ENCODE measurements at regions not wholly inside any gene's neighbourhood (a gene's known extent, or its start where the extent isn't known, plus 50 kb on each side); places are given as distances from the start of the nearest gene placed in this dataset.

DNA sequence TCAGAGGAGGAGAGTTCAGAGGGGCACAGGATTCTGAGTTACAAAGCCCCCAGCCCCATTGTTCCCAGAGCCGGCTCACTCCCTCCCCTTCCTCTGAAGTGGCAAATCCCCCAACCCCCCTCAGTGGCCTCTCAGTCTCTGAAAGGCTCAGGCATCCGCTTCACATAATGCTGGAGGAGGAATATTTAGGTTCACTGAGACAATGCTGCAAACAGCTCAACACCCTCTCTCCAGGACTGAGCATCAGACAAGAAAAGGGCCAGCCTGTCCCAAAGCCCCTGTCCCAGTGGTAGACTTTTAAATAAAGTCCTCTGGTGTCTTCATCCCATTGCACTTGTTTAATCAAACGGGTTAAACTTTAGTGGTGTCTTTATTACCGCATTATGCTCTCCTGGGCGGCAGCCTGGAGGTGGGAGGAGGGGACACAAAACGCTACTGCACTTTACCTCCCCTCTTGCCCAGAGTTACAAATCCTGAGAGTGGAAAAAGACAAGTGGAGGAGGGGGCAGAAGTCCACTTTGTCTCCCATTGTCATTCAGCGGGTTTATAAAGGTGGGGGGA is 257.9 kb downstream of the FGFR2 start:
- ChIA-PET CTCF (no interaction called here), POLR2A (no interaction called here)
- no peak overlapping the region for H3K27ac ChIP-seq (ENCODE audit: low read depth, low read length)
- H3K4me3 ChIP-seq (ENCODE audit: low read depth, low read length) = no peak overlapping the region
- no peaks in the 10 kb centered on the region for H3K27me3 ChIP-seq (ENCODE audit: control insufficient read depth, insufficient read depth, low read length)
- H3K9me3 ChIP-seq (ENCODE audit: control insufficient read depth, insufficient read depth, low read length) = peaks cover 34% of the 10 kb centered on the region
- TF ChIP-seq CTCF (IDR thresholded peaks at IDR 0.05; ENCODE audit: low read depth, low read length) = no peak
- no peak for DNase-seq (ENCODE audit: low read depth, low spot score)

DNA sequence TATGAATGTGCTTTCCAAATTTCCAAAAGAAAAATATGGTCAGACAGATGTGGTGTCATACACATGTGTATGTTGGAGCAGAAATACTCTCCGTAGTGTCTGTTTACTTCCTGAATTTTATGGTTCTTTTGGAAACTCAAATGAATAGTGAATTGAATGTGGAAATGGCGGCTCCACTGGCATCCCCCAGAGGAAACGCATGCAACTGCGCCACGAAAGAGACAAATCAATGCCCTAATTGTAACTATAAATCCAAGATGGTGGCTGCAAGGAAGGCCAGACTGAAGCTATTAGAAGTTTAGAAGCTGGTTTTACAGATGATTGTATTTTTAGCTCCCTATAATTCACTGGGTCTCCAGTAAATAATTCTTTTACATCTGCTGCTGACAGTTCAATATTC is 246.7 kb downstream of the FGFR2 start:
- Histone ChIP-seq H3K27me3 (ENCODE audit: control insufficient read depth, insufficient read depth, low read length) (no peaks in the 10 kb centered on the region), H3K27ac (ENCODE audit: low read depth, low read length) (no peak overlapping the region), H3K9me3 (ENCODE audit: control insufficient read depth, insufficient read depth, low read length) (peaks cover 34% of the 10 kb centered on the region), H3K4me3 (ENCODE audit: low read depth, low read length) (no peak overlapping the region)
- ChIA-PET POLR2A (no interaction called here), CTCF (no interaction called here)
- DNase-seq (ENCODE audit: low read depth, low spot score) = no peak
- no peak for TF ChIP-seq CTCF (IDR thresholded peaks at IDR 0.05; ENCODE audit: low read depth, low read length)

DNA sequence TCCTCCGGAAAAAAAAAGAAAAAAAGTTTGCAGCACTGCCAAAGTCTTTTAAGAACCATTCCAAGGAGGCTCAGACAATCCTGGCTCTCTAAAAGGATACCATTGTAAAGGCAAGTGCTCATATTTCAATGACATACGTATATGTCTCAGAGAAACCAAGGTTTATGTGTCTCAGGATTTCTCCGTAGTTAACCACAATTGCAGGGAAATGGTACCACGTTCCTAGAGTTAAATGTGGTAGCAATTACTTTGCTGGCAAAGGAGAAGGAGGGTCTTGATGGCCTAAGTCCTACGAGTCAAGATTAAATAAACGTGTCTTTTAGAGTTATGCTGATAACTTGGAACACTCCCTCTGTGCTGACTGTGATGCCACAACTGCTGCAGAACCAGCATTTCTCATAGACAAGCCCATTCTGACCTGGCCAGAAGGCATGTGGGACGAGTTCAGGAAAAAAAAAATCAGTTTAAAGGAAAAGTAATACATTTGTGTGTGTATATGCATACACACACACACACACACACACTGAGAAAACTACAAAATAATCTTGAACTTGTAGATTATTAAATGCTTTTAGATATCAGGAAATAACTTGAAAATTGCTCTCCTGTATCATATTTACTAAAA is 245.9 kb downstream of the FGFR2 start:
- no peak for TF ChIP-seq CTCF (IDR thresholded peaks at IDR 0.05; ENCODE audit: low read depth, low read length)
- CTCF ChIA-PET = no interaction called here
- POLR2A ChIA-PET = no interaction called here

DNA sequence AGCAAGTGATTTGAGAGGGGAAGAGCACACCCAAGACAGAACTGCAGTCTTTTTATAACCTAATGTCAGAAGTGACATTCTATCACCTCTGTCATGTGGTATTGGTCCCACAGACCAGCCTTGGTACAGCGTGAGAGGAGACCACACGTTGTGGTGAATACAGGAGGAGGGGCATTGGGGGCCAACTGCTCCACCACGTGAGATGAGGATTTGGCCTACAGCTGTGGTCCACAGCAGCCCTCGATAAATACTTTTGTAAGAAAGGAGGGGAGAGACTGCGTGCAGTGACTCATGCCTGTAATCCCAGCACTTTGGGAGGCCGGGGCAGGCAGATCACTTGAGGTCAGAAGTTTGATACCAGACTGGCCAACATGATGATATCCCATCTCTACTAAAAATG is 243.1 kb downstream of the FGFR2 start:
- no peak for TF ChIP-seq CTCF (IDR thresholded peaks at IDR 0.05; ENCODE audit: low read depth, low read length)
- DNase-seq (ENCODE audit: low read depth, low spot score) = no peak
- ChIA-PET POLR2A (no interaction called here), CTCF (no interaction called here)
- Histone ChIP-seq H3K9me3 (ENCODE audit: control insufficient read depth, insufficient read depth, low read length) (peaks cover 46% of the 10 kb centered on the region), H3K4me3 (ENCODE audit: low read depth, low read length) (no peak overlapping the region), H3K27ac (ENCODE audit: low read depth, low read length) (no peak overlapping the region), H3K27me3 (ENCODE audit: control insufficient read depth, insufficient read depth, low read length) (no peaks in the 10 kb centered on the region)

More for the DNA sequence above, 245.9 kb downstream of the FGFR2 start:
- no peak for DNase-seq (ENCODE audit: low read depth, low spot score)
- H3K27me3 ChIP-seq (ENCODE audit: control insufficient read depth, insufficient read depth, low read length) = no peaks in the 10 kb centered on the region
- H3K27ac ChIP-seq (ENCODE audit: low read depth, low read length) = no peak overlapping the region
- no peak overlapping the region for H3K4me3 ChIP-seq (ENCODE audit: low read depth, low read length)
- H3K9me3 ChIP-seq (ENCODE audit: control insufficient read depth, insufficient read depth, low read length) = peaks cover 37% of the 10 kb centered on the region

DNA sequence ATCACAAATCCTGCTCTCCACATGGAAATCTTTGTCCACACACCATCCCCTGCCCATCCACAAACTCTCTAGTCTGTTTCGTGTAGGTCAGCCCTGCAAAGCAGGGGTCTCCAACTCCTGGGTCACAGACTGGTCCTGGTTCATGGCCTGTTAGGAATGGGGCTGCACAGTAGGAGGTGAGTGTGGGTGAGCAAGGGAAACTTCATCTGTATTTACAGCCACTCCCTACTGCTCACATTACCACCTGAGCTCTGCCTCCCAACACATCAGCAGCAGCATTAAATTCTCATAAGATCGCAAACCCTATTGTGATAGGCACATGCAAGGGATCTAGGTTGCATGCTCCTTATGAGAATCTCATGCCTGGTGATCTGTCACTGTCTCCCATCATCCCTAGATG is 242.1 kb downstream of the FGFR2 start:
- no peak for TF ChIP-seq CTCF (IDR thresholded peaks at IDR 0.05; ENCODE audit: low read depth, low read length)
- POLR2A ChIA-PET = no interaction called here
- H3K4me3 ChIP-seq (ENCODE audit: low read depth, low read length) = no peak overlapping the region

More for the DNA sequence above, 242.1 kb downstream of the FGFR2 start:
- no peak for DNase-seq (ENCODE audit: low read depth, low spot score)
- CTCF ChIA-PET = no interaction called here
- Histone ChIP-seq H3K9me3 (ENCODE audit: control insufficient read depth, insufficient read depth, low read length) (peaks cover 52% of the 10 kb centered on the region), H3K27me3 (ENCODE audit: control insufficient read depth, insufficient read depth, low read length) (no peaks in the 10 kb centered on the region), H3K27ac (ENCODE audit: low read depth, low read length) (no peak overlapping the region)
